OCI-LY7 (cell line): ENCODE measurements at regions not wholly inside any gene's neighbourhood (a gene's known extent, or its start where the extent isn't known, plus 50 kb on each side); places are given as distances from the start of the nearest gene placed in this dataset.

Experiments used
- BruUV-seq: library from RNA; stranded (reverse); fragments of 400-500 nt; replicated peaks from 2 replicates; lab custom pipeline; 2021; lab: Mats Ljungman, UMichigan
- CTCF ChIA-PET: fragments of 300-600 bp; sonication (Branson Sonifier 250); formaldehyde crosslinking; loops from one replicate; lab custom pipeline; 2022; ENCODE audit warnings: antibody characterized with exemption; ENCODE audit not compliant: unreplicated experiment; lab: Charles Lee
- POLR2A ChIA-PET: fragments of 300-600 bp; sonication (Branson Sonifier 250); formaldehyde crosslinking; loops from one replicate; lab custom pipeline; 2022; ENCODE audit warnings: antibody characterized with exemption; lab: Charles Lee
- DNase-seq: peaks from one replicate; pipeline ENCODE4 v3.0.0-alpha.2; 2015; ENCODE audit warnings: low spot score
- H2AFZ ChIP-seq: fragments of 200-600 bp; sonication (generic), shearing (Covaris generic); 2 replicates; pipeline ENCODE4 v1.6.1; 2014; ENCODE audit warnings: mild to moderate bottlenecking, antibody characterized with exemption, low read length, moderate library complexity
- H3K27ac ChIP-seq: fragments of 200-600 bp; sonication (generic); 2 replicates; pipeline ENCODE4 v1.5.1; 2014; ENCODE audit warnings: mixed run types, low read depth, mild to moderate bottlenecking, moderate library complexity, low read length, inconsistent platforms; ENCODE audit not compliant: poor library complexity, severe bottlenecking
- H3K36me3 ChIP-seq: fragments of 200-600 bp; sonication (generic); 2 replicates; pipeline ENCODE4 v1.6.1; 2014; ENCODE audit warnings: mild to moderate bottlenecking, antibody characterized with exemption, low read length, moderate library complexity, mixed read lengths; ENCODE audit not compliant: insufficient read depth
- H3K4me1 ChIP-seq: fragments of 200-600 bp; sonication (generic); 2 replicates; pipeline ENCODE4 v1.5.1; 2014; ENCODE audit warnings: mild to moderate bottlenecking, low read length; ENCODE audit not compliant: insufficient read depth, poor library complexity, severe bottlenecking
- H3K4me2 ChIP-seq: fragments of 200-600 bp; sonication (generic); 2 replicates; pipeline ENCODE4 v1.6.1; 2014; ENCODE audit warnings: mild to moderate bottlenecking, low read length
- H3K4me3 ChIP-seq: fragments of 200-600 bp; sonication (generic); 2 replicates; pipeline ENCODE4 v1.5.1; 2014; ENCODE audit warnings: mild to moderate bottlenecking, low read depth, low read length; ENCODE audit not compliant: poor library complexity, severe bottlenecking
- H3K79me2 ChIP-seq: fragments of 200-600 bp; sonication (generic); 2 replicates; pipeline ENCODE4 v1.6.1; 2016; ENCODE audit warnings: low read depth, mild to moderate bottlenecking, low read length, moderate library complexity, mixed read lengths; ENCODE audit not compliant: insufficient read depth
- H3K9me2 ChIP-seq: fragments of 200-600 bp; sonication (generic); 2 replicates; pipeline ENCODE4 v1.6.1; 2016; ENCODE audit warnings: mild to moderate bottlenecking, low read length, mixed read lengths; ENCODE audit not compliant: insufficient read depth
- H3K9me3 ChIP-seq: fragments of 200-600 bp; sonication (generic); 2 replicates; pipeline ENCODE4 v1.6.1; 2014; ENCODE audit warnings: mild to moderate bottlenecking, mixed run types, low read length, mixed read lengths
- H4K20me1 ChIP-seq: fragments of 200-600 bp; sonication (generic); 2 replicates; pipeline ENCODE4 v1.6.1; 2014; ENCODE audit warnings: mild to moderate bottlenecking, antibody characterized with exemption, low read length, moderate library complexity, mixed read lengths; ENCODE audit not compliant: insufficient read depth
- EZH2phosphoT487 ChIP-seq: fragments of 200-600 bp; sonication (generic); IDR thresholded peaks from 2 replicates; pipeline ENCODE4 v1.6.1; 2018; ENCODE audit warnings: low read depth, borderline replicate concordance, mild to moderate bottlenecking, mixed run types, antibody characterized with exemption, low read length, moderate library complexity, mixed read lengths
- intact Hi-C: fragments of 100-400 bp; cut with micrococcal nuclease; formaldehyde crosslinking; loops from one replicate; pipeline ENCODE4 v1.10.0; 2022; ENCODE audit not compliant: unreplicated experiment
- TF ChIP-seq, protein P1 (sequence below): fragments of 200-600 bp; sonication (generic); conservative IDR thresholded peaks from 2 replicates; pipeline ENCODE4 v1.5.1; 2014; ENCODE audit warnings: mild to moderate bottlenecking, antibody characterized with exemption, low read length, moderate library complexity, mixed read lengths

- Histone ChIP-seq H3K79me2 (no peaks in the 10 kb centered on the region), H3K9me2 (no peaks in the 10 kb centered on the region), H2AFZ (no peak overlapping the region), H3K27ac (no peak overlapping the region), H3K4me2 (peak overlapping the region; percentile 33), H3K4me3 (no peak overlapping the region), H3K9me3 (no peaks in the 10 kb centered on the region), H3K4me1 (peaks cover 28% of the 10 kb centered on the region), H4K20me1 (no peaks in the 10 kb centered on the region), H3K36me3 (no peaks in the 10 kb centered on the region)
- CTCF ChIA-PET: no interaction called here
- POLR2A ChIA-PET: no interaction called here
- intact Hi-C loops: no loop called here
- DNase-seq: no peak
- BruUV-seq: no TSS peak
- TF ChIP-seq EZH2phosphoT487: no peak
- TF ChIP-seq, protein P1, sequence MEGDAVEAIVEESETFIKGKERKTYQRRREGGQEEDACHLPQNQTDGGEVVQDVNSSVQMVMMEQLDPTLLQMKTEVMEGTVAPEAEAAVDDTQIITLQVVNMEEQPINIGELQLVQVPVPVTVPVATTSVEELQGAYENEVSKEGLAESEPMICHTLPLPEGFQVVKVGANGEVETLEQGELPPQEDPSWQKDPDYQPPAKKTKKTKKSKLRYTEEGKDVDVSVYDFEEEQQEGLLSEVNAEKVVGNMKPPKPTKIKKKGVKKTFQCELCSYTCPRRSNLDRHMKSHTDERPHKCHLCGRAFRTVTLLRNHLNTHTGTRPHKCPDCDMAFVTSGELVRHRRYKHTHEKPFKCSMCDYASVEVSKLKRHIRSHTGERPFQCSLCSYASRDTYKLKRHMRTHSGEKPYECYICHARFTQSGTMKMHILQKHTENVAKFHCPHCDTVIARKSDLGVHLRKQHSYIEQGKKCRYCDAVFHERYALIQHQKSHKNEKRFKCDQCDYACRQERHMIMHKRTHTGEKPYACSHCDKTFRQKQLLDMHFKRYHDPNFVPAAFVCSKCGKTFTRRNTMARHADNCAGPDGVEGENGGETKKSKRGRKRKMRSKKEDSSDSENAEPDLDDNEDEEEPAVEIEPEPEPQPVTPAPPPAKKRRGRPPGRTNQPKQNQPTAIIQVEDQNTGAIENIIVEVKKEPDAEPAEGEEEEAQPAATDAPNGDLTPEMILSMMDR: no peak
These were observed 49.8 kb upstream of the ACSF3 start for GRCh38 chr16:89043636-89044417.
